ENCODE measurements at regions not wholly inside any gene's neighbourhood (a gene's known extent, or its start where the extent isn't known, plus 50 kb on each side); places are given as distances from the start of the nearest gene placed in this dataset.

DNA sequence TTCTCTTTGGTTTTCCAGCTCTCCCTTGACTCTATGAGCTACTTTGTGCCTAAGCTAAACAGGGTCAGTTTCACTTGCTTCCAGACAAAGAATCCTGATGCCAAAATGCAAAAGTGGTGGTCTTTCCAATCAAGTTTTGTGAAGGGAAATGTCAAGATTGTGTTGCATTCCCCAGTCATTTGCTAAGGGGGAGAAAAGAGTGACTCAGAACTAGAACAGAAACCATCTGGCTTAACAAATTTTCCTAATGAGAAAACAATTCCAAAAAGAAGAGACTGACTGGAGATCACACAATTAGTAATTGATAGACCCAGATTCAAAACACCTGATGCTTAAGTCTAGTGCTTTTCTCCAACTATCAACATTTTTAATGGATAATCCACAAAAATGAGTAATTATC, 235.1 kb upstream of the DIO2 start:
- DNase-seq: no peak

DNA sequence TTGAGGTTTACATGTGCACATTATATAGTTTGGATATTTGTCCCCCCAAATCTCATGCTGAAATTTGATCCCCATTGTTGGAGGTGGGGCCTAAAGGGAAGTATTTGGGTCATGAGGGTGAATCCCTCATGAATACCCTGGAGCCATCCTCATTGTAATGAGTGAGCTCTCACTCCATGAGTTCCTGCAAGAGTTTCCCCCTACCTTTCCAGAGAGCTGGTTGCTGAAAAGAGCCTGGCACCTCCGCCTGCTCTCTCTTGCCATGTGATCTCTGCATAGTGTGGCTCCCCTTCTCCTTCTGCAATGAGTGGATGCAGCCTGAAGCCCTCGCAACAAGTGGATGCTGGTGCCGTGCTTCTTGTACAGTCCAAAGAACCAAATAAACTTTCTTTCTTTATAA, 234.3 kb upstream of the DIO2 start:
- DNase-seq: no peak

DNA sequence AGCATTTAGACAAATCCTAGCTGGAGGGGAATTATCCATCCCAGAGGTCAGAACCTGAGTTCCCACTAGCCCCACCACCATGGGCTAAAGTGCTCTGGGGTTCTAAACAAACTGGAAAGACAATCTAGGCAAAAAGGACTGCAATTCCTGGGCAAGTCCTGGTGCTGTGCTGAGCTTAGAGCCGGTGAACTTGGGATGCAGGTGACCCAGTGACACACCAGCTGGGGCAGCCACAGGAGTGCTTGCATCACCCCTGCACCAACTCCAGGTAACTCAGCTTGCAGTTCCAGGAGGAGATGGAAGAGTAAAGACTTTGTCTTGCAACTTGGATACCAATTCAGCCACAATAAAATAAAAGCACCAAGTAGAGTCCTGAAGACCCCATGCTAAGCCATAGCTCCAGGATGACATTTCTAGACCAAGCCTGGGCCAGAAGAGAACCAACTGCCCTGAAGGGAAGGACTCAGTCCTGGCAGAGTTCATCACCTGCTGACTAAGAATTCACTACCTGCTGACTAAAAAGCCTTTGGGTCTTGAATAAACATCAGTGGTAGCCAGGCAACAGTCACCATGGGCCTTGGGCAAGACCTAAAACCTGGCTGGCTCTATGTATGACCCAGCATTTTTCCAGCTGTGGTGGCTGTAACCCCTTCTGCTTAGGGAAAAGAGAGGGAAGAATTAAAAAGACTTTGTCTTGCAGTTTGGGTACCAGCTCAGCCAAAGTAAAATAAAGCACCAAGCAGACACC, 223.4 kb upstream of the DIO2 start:
- no peak for DNase-seq

DNA sequence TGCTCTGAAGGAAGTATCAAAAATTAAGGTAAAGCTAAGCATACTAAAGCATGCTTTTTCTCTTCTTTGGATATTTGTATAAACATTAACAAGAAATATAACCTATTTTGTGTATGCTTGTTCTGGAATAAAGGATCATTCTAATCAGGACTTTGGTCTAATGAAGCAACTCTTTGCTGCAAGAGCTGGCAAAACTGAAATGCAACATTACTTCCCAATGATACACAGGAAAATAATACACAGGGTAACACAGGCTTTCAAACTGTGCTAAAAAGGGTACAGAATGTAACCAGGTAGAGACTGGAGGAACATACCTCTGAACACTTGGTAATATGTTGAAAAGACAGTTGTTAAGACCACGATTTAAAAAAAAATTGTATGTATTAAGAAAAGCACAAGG, 222.5 kb upstream of the DIO2 start:
- DNase-seq: no peak

DNA sequence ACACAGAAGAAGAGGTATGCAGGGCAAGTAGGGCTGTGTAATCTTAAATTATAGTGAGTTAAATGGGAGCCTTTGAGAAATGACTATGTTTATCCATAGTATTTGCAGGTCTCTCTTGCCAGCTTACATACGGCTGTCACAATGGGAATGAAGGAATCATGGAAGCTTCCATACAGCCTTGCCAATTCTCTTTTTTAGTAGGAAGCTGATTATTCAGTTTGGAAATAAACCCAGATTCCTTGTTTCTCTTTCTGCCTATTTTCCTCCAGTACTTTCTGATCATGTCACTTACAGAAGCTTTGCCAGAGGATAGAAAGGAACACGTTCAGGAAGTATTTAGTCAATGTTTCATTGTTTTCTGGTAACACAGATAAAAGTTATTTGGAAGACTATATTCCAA, 217.4 kb upstream of the DIO2 start:
- DNase-seq: no peak

DNA sequence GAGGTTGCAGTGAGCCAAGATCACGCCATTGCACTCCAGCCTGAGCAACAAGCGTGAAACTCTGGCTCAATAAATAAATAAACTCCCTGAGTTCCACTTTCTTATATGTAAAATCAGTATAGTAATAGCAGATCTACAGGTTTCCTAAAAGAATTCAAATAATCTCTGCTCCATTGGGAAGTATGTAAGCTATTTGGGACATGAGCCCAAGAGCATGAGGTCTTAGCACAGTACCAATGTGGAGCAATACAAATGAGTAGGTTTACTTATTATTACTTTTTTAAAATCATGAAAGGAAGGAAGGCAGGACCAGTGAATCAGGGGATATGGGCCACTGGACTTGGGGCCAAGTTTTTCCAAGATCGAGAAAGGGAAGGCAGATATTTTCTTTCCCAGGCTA, 216.9 kb upstream of the DIO2 start:
- no peak for DNase-seq

GRCh38 chr14:80427101-80427500, 215.8 kb upstream of the DIO2 start:
- no peak for DNase-seq

DNA sequence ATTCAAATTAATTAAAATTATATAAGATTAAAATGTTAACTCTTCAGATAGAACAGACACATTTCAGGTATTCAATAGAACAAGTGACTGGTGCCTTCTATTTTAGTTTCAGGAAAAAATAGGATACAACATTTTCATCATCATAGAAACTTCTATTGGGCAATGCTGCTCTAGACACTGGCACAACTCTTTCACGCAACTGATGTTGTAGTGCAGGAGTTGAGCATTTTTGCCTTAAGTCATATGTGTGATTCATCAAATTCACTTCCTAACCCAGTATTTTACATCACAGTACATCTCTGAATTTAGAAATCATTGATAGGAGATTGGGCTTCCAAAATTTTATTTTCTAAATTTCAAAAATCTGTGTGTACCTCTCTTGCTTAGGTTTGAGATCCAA, 215.4 kb upstream of the DIO2 start:
- DNase-seq: no peak

DNA sequence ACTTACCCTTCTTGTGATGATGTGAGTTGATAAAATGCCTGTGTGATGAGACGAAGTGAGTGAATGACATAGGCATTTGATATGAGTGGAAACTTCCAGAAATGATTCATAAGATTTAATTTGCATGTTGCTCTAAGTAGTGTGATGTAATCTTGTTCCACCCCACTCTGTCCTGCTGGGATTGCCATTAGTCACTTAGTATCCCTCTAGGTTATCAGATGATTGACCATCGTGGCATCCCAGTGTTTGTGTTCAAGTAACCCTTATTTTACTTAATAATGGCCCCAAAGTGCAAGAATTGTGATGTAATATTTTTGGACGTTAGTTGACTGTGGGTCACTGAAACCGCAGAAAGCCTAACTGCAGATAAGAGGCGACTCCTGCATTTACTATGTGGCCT, 214.4 kb upstream of the DIO2 start:
- DNase-seq: no peak

GRCh38 chr14:80419769-80420168, 208.5 kb upstream of the DIO2 start:
- DNase-seq: no peak

- DNase-seq: no peak
Observed at GRCh38 chr14:80419345-80419744, 208.0 kb upstream of the DIO2 start.

DNA sequence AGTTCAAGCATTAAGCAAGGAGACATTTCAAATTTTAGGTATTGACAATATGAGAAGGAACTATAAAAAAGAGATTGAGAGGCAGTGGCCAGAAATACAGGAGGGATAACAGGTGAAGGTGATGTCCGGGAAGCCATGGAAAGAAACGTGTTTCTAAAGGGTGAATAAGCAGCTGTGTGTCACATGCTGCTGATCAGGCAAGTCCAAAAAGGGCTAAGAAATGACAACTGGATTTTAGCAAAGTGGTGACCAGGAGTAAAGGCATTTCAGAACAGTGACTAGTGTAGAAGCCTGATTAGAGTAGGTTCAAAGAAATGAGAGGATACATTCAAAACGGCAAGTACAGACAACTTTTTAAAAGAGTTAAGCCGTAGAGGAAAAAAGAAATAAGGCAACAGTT, 204.3 kb upstream of the DIO2 start:
- DNase-seq: no peak

- no peak for DNase-seq
Observed at GRCh38 chr14:80414080-80414479, 202.8 kb upstream of the DIO2 start.

DNA sequence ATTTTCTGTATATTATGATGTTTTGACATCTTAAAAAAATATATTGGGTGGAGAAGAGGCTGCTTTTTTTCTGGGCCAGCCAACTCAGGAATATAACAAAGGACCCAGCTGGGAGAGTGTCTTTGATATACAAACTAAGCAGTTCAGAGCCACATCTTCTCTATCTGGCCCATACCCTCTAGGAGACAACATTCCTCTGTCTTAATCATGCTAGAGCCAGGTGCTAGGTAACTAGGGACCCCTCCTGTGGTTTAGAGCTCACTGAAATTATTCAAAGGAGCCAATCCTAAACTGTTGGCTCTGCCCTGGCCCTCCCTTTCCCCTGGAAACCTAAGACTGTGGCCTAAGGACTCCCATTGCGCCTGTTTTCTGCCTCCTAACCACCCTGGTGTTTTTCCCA, 193.1 kb upstream of the DIO2 start:
- DNase-seq: no peak

GRCh38 chr14:80403036-80403435, 191.7 kb upstream of the DIO2 start:
- no peak for DNase-seq

DNA sequence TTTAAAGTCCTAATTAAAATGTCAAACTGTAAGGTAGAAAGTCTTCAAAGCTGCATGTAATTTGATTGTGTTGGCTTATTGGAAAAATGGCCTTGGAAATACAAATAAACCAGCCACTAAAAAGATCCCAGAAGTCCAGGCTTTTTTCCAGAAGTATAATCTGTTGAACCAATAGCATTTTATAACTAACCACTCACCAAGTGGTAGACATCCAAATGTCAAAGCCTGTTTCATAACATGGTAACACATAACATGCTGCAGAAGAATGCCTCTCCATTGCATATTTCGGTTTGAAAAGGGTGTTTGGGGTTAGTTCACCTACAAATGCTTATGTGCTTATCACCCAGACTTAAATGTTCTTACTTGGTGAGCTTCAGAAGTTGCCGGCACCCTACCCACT, 183.7 kb upstream of the DIO2 start:
- no peak for DNase-seq

GRCh38 chr14:80393766-80394165, 182.5 kb upstream of the DIO2 start:
- no peak for DNase-seq

DNA sequence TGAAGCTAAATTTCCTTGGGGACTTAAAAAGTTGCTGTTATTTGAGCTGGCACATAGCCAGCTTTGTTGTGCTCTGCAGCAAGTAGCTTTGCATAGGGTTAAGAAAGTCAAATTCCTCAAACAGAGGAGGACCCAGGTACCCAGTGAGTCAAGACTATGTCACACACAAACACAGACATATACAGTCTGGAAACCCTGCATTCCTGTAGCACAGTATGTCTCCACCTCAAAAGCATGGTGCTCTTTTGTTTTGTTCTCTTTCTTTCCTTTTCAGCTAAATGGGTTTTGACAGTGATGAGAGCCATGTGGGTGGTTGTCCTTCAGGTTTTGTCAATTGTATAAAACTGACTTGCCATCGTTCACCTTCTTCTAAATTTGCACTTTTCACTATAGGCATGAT, 179.6 kb upstream of the DIO2 start:
- DNase-seq: no peak

- DNase-seq: no peak
Observed at GRCh38 chr14:80388980-80389711, 177.8 kb upstream of the DIO2 start.

GRCh38 chr14:80387563-80387981, 176.3 kb upstream of the DIO2 start:
- DNase-seq: no peak

GRCh38 chr14:80385336-80385735, 174.0 kb upstream of the DIO2 start:
- no peak for DNase-seq

DNA sequence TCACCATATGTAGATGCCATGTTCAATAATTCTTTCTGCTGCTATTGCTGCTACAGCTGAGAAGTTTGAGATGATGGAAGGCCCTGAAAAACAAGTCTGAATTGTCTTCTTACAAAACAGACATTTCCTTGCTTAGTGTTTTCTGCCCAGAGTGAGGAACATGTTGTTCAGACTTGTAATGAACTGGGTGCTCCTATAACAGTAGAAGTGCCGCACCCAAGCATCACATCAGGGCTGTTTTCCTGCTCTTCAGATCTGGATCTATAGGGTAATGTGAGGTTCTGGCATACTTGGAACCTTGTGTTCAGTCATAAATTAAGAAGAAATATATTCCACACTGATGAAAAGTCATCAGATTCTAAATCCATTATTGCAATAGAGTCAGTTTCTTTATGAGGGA, 171.9 kb upstream of the DIO2 start:
- DNase-seq: no peak

- no peak for DNase-seq
Observed at GRCh38 chr14:80381807-80382363, 170.6 kb upstream of the DIO2 start.

GRCh38 chr14:80379035-80379434, 167.7 kb upstream of the DIO2 start:
- no peak for DNase-seq

Data from AML-193 (cell line).